NCI-H2227 treated with DMSO at 0.1 percent for 48 hours (cell line): ENCODE measurements at regions not wholly inside any gene's neighbourhood (a gene's known extent, or its start where the extent isn't known, plus 50 kb on each side); places are given as distances from the start of the nearest gene placed in this dataset.
"Not testable (repeated sequence)": the region's sequence is repeated elsewhere in the genome, so short reads cannot be mapped to it uniquely, and the experiment has no call there.

Experiments used
- DNase-seq: peaks from one replicate; lab custom pipeline; 2025; lab: John Stamatoyannopoulos, UW

GRCh38 chr7:85714951-85715350, 528.1 kb upstream of the SEMA3D start:
- DNase-seq: no peak

DNA sequence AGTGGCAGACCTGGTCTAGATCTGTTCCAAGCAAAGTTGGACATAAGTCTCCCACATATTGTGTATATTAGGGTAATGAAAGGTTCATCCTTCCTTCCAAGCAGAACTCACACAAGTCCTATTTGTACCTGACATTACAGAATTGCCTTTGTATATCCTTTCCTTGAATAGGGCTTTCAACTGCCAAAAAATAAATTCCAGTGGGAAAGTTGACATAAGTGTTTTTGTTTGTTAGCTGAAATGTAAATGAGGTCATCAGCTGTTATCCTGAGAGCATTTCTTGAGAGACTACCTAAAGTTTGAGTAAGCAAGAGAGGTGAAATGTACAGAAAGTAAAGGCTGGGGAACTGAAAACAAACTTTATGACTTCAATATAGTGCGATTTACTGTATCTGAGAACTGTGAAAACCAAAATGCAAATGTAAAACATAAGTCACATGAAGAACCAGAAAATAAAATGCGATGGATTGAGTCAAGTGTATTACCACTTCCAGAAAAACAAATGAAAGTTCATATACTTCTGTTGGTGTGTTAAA, 527.3 kb upstream of the SEMA3D start:
- no peak for DNase-seq

DNA sequence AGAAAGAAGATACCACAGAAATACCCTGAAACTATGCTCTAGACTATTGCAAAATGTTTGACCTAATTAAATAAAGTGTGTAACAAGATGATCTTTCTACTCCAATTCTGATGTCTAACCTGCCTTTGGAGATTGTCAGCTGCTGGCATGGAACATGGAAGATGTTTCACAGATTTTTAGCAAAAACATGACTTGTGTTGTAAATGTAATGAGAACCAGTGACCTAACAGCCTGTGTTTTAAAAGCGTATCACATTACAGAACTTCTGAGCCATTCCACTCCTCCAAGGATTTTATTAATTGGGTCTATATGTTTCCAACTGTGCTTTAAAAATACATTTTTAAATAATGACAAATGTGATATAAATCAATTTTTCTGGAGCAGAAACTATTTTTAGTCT, 526.3 kb upstream of the SEMA3D start:
- no peak for DNase-seq

DNA sequence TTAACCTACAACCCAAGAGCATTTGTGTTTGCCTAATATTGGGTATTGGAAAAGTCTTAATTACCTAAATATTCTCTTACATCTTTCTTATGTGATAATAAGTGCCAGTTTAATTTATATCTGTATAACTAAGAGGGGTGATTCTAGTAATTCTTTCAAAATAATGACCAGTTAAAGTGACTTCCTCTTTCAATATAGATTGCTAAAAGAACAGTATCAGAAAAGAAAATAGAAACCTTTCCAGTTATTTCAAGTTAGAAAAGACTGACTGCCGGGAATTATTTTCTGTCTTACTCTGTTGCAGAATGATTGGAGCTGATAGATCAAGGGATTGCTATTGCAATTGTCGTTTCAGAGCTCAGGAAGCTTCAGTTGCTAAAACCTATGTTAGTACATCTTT, 525.0 kb upstream of the SEMA3D start:
- no peak for DNase-seq

- DNase-seq: no peak
Observed at GRCh38 chr7:85710960-85711359, 524.1 kb upstream of the SEMA3D start.

DNA sequence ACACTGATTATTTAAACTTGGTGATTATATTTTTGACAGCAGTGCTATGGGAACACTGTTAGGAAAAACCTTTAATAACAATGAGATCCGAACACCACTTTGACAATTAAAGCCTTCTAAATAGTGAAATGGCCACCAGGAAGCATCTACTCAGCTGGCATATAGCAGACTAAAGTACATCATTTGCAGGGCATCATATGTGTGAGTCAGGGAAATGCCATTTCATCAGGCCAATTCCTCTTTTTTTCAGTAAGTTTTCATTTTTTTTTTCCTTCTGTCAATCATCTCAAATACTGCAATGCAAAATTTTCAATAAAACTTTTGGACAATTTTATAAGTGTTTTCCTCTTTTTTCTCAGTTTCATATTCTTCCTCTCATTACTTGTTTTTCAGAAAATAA, 521.4 kb upstream of the SEMA3D start:
- DNase-seq: no peak

DNA sequence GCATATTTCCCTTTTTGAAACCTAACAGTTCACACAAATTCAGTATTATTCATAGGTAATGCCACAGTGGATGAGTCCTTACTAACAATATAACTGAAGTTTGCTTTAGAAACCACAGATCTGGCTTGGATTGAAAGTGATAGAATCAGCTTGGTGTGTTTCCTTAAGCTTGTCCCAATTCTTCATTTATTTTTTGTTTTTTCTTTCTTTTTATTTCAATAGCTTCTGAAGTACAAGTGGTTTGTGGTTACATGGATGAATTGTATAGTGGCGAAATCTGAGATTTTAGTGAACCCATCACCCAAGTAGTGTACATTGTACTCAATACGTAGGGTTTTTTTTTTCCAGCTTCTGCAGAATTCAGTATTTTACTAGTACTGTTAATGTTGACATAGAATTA, 518.2 kb upstream of the SEMA3D start:
- no peak for DNase-seq

GRCh38 chr7:85703251-85704010, 516.6 kb upstream of the SEMA3D start:
- no peak for DNase-seq

- DNase-seq: no peak
Observed at GRCh38 chr7:85702348-85702747, 515.5 kb upstream of the SEMA3D start.

GRCh38 chr7:85699482-85699881, 512.6 kb upstream of the SEMA3D start:
- DNase-seq: no peak

GRCh38 chr7:85695533-85695932, 508.7 kb upstream of the SEMA3D start:
- no peak for DNase-seq

GRCh38 chr7:85695041-85695440, 508.2 kb upstream of the SEMA3D start:
- no peak for DNase-seq

DNA sequence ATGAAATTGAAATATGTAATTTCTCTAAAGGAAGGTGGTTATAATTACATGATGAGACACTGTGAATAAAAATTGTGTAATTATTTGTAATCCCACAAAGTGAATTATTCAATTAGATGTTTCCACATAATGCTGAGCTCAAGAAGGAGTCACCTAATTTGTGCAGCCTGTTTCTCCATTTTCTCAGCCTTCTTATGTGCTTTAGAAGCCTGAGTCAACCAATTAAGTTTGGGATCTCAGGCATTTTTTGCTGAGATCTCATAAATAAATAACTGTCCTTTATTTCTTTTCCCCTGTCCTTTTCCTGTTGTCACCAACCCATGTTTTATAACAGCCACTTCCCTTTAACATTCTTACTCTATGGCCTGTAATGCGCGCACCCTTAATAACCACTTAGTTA, 506.5 kb upstream of the SEMA3D start:
- DNase-seq: no peak

- DNase-seq: no peak
Observed at GRCh38 chr7:85688712-85689111, 501.9 kb upstream of the SEMA3D start.

GRCh38 chr7:85686401-85687181, 499.7 kb upstream of the SEMA3D start:
- DNase-seq: no peak

DNA sequence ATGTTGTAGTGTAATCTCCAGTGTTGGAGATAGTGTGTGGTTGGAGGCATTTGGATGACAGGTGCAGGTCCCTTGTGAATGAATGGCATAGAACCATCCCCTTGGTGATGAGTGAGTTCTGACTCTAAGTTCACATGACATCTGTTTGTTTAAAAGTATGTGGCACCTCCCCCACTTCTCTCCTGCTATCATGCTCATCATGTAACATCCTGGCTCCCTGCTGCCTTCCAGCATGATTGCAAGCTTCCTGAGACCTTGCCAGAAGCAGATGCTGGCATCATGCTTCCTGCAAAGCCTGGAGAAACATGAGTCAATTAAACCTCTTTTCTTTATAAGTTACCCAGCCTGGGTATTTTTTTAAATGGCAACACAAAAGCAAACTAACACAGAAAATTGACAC, 499.0 kb upstream of the SEMA3D start:
- DNase-seq: no peak

- DNase-seq: no peak
Observed at GRCh38 chr7:85682833-85683620, 496.2 kb upstream of the SEMA3D start.

DNA sequence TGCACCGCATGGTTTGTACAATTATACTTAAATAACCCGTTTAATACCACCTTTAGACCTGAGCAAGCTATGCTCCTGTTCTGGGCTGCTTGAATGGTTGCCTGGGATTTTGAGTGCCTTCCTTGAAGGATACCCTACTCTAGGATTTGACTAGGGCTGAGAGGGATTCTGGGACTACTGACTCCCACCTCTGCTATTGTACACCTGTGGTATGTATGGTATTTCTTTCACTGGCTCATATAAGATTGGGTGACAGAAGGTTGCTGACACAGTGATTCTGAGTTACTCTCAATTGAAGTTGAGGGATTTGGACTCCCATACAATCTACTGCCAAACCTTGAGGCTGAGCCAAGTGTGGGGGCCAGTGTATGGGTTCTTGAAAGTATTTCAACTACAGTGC, 494.4 kb upstream of the SEMA3D start:
- DNase-seq: no peak

GRCh38 chr7:85675093-85675492, 488.2 kb upstream of the SEMA3D start:
- not testable (repeated sequence) for DNase-seq

GRCh38 chr7:85673876-85674275, 487.0 kb upstream of the SEMA3D start:
- no peak for DNase-seq

- no peak for DNase-seq
Observed at GRCh38 chr7:85669225-85669624, 482.4 kb upstream of the SEMA3D start.

- no peak for DNase-seq
Observed at GRCh38 chr7:85664341-85664740, 477.5 kb upstream of the SEMA3D start.

- DNase-seq: no peak
Observed at GRCh38 chr7:85659364-85659763, 472.5 kb upstream of the SEMA3D start.
